SH-SY5Y (cell line): ENCODE measurements at regions not wholly inside any gene's neighbourhood (a gene's known extent, or its start where the extent isn't known, plus 50 kb on each side); places are given as distances from the start of the nearest gene placed in this dataset.

Experiments
- GATA2 ChIP-seq: IDR thresholded peaks from 2 replicates; pipeline ENCODE4 v1.6.1; 2011; ENCODE audit warnings: mild to moderate bottlenecking, low read depth, low read length
- GATA3 ChIP-seq: IDR thresholded peaks from 2 replicates; pipeline ENCODE4 v1.6.1; 2011; ENCODE audit warnings: low read depth, mild to moderate bottlenecking, low read length, moderate library complexity

DNA sequence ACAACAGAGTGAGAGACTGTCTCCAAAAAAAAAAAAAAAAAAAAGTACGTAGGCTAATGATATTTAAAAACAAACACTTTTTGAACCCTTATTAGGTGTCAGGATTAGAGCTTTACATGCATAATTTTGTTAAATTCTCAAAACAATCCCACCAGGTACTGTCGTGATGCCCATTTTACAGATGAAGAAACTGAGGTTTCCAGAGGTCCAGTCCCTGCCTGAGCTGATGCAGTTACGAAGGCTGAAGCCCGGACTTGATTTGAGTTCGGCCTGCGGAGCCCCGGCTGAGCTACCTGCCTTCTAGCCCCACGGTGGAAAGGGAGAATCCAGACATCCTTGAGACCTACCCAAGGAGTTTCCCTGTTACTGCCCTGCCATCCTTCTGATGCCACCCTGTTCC, 137.5 kb upstream of the EEF2KMT start:
- TF ChIP-seq GATA3 (no peak), GATA2 (no peak)

- TF ChIP-seq GATA2 (no peak), GATA3 (no peak)
Measured at GRCh38 chr16:5234295-5235050, 136.9 kb upstream of the EEF2KMT start.

- TF ChIP-seq GATA2, result no peak
- no peak for TF ChIP-seq GATA3
Measured at GRCh38 chr16:5231246-5231759, 133.7 kb upstream of the EEF2KMT start.

- no peak for TF ChIP-seq GATA2
- no peak for TF ChIP-seq GATA3
Measured at GRCh38 chr16:5228369-5228768, 130.8 kb upstream of the EEF2KMT start.

DNA sequence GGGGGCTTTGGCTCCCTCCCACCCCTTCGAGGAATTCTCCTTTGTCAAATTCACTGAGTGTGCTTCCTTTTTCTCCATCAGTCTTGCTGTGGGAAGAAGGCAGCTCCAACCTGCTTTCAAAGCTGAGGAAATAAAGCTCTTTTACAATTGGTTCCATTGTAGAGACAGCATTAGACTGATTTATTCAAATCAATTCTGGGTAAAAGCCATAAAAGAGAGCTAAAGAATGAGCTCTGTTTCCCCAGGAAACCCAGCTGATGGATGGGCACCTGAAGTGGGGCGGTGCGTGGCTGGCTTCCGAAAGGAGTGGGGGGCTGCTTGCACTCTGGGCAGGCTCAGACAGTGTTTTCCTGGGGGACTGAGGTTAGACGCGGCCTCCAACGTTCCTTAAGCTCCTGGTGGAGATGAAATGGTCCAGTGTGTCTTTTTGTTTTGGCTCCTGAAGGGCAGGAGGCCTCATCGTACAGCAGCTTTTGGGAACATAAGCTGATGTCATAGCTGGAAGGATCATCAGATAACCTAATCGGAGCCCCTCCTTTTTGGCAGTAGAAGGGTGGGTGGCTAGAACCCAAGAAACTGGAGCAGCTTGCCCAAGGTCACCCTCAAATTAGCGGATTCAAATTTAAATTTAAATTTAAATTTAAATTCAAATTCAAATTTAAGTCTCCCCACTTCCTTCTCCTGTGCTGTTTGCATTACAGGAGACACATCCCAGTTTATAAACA, 128.5 kb upstream of the EEF2KMT start:
- TF ChIP-seq GATA2 (no peak), GATA3 (no peak)

DNA sequence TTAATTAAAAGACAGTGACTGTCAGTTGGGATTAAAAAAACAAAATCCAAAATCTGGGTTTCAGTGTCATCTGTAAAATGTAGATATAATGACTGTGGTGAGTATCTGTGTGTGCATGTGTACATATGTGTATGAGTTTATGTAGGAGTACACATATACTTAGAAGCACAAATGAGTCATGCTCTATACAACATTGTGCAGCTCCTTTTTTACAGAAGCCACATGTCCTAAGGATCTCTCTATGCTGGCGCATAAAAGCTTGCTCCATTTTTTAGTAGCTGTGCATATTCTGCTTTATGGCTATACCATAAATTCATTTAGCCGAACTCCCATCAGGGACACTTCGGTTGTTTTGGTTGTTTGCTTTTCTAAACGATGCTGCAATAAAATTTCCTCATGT, 125.2 kb upstream of the EEF2KMT start:
- TF ChIP-seq GATA3 (no peak), GATA2 (no peak)

GRCh38 chr16:5220705-5221104, 123.1 kb upstream of the EEF2KMT start:
- TF ChIP-seq GATA3 (no peak), GATA2 (no peak)

DNA sequence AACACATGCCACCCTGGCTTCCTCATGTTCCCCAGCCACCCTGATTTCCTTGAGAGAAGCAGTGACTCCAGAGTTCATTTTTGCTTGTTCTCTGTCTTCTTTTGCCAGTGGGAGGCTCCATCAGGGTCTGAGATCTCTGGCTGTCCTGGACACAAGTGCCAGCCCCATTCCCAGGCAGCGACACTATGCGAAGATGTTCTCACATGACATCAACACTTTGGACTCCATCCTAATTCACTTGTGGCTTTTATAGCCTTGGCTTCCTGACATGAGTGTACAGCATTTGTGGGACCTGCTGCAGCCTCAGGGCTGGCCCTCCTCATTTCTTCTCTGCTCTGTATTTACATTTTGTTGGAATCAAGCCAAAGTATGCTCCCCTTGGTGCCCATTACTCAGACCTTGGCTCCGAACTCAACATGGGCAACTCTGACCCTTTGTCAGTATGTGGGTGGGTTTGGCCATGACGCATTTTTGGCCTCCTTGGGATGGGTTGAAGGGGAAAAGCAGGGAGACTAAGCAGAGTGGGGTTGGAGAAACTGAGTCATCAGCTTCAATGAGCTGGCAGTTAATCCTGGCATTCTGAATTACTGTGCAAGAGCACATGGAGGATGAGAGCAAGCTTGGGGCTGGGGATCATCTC, 119.0 kb upstream of the EEF2KMT start:
- TF ChIP-seq GATA2, result no peak
- TF ChIP-seq GATA3, result no peak

DNA sequence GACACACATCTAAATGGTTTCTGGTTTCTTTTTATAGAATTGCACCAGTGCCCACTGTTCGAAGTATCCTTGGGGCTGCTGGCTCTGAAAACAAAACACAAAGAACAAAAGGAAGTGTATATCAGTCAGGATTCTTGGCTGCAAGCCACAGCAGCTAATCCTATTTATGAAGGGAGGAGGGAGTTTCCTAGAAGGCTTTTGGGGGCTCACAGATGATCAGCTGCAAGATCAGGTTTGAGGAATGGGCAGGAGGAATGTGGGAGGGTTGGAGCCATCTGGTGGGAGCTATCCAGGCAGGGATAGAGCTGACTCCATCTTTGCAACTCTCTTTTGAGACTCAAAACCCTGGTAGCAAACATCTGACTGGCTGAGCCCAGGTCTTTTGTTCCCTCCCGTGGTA, 118.3 kb upstream of the EEF2KMT start:
- TF ChIP-seq GATA2 (no peak; the same call in 1 of the 2 replicates), GATA3 (no peak)

- TF ChIP-seq GATA2, result no peak
- TF ChIP-seq GATA3, result no peak
Measured at GRCh38 chr16:5214466-5214865, 116.9 kb upstream of the EEF2KMT start.

- TF ChIP-seq GATA3 (no peak), GATA2 (no peak)
Measured at GRCh38 chr16:5207001-5207523, 109.5 kb upstream of the EEF2KMT start.

GRCh38 chr16:5206331-5206990, 108.9 kb upstream of the EEF2KMT start:
- TF ChIP-seq GATA2 (no peak), GATA3 (no peak)

DNA sequence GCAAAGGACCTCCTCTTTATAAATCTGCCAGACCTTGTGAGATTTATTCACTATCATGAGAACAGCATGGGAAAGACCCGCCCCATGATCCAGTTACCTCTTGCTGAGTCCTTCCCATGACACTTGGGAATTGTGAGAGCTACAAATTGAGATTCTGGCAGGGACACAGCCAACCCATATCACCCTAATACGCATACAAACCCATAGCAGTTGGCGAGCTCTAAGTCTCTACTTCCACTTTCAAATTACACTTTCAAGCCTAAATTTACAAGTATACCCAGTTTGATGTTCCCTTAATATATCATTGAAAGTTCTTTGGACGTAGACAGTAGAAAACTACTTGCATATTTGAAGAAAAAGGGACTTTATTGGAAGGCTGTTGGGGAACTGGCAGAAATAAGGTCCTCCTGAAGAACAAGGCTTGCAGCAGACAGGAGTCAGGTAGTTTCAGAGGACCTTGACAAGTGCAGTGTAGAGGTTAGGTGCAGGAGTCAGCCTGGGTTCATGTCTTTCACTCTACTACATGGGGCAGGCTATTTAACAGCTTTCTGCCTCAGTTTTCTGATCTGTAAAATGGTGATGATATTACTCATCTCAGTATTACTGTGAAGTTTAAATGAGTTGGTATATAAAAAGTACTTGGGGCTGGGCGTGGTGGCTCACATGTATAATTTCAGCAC, 107.9 kb upstream of the EEF2KMT start:
- TF ChIP-seq GATA2 (no peak), GATA3 (no peak)

DNA sequence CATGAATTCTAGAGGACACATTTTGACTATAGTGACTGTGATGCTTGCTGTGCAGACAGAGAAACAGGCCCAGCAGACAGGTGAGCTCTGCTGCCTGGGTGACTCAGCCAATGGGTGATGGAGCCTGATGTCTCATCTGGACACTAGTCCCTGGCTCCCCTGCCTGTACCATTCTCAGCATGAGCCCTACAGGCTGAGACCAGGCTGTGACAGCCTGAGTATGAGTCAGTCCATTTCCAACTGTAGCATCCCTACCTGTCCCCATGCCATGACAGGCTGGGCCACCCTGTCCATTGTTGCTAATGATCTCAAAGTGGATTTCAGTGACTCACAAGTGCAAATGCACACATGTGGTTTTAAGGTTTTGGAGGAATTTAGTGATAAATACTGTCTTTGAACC, 102.5 kb upstream of the EEF2KMT start:
- no peak for TF ChIP-seq GATA3
- no peak for TF ChIP-seq GATA2
